H1 (cell line): ENCODE measurements at regions not wholly inside any gene's neighbourhood (a gene's known extent, or its start where the extent isn't known, plus 50 kb on each side); places are given as distances from the start of the nearest gene placed in this dataset.
A peak's percentile ranks its signal among the peaks of the same experiment; 100 is the strongest.

Source experiments
- CTCF ChIA-PET: fragments of 300-600 bp; sonication (Branson Sonifier 250); formaldehyde crosslinking; loops from one replicate; lab custom pipeline; 2021; ENCODE audit not compliant: partially characterized antibody; lab: Charles Lee
- POLR2A ChIA-PET: fragments of 300-600 bp; sonication (Branson Sonifier 250); formaldehyde crosslinking; loops from one replicate; lab custom pipeline; 2021; ENCODE audit warnings: inconsistent platforms; ENCODE audit not compliant: partially characterized antibody; lab: Charles Lee
- DNase-seq, 2 experiments: peaks; one replicate each; pipeline versions ENCODE4 v3.0.0 to v3.0.0-alpha.2; 2010 to 2022; ENCODE audit warnings: low spot score in 2 of 2, low read depth in 1 of 2, mixed read lengths in 1 of 2
- FAIRE-seq: peaks from 2 replicates; lab custom pipeline; 2011; peaks lifted over from hg19 to GRCh38; lab: Jason Lieb, UNC
- H2AFZ ChIP-seq: 2 replicates; pipeline ENCODE4 v1.8.1; 2012; ENCODE audit warnings: low read length, inconsistent platforms
- H2AK5ac ChIP-seq: 2 replicates; pipeline ENCODE4 v1.6.1; 2013; ENCODE audit warnings: low read depth, low read length
- H2BK120ac ChIP-seq: replicated peaks from 2 replicates; pipeline ENCODE3; 2013; ENCODE audit warnings: low read depth, low read length, inconsistent platforms
- H2BK12ac ChIP-seq: 2 replicates; pipeline ENCODE4 v1.6.1; 2013; ENCODE audit warnings: low read depth, low read length
- H2BK15ac ChIP-seq: 2 replicates; pipeline ENCODE4 v1.6.1; 2013; ENCODE audit warnings: low read length
- H2BK20ac ChIP-seq: 2 replicates; pipeline ENCODE4 v1.6.1; 2013; ENCODE audit warnings: low read length
- H2BK5ac ChIP-seq: 2 replicates; pipeline ENCODE4 v1.6.1; 2013; ENCODE audit warnings: low read depth, low read length
- H3K14ac ChIP-seq: 2 replicates; pipeline ENCODE4 v1.6.1; 2013; ENCODE audit warnings: inconsistent platforms; ENCODE audit not compliant: insufficient read length
- H3K18ac ChIP-seq: 2 replicates; pipeline ENCODE4 v1.6.1; 2013; ENCODE audit warnings: low read length; ENCODE audit errors: extremely low read depth
- H3K23ac ChIP-seq: 2 replicates; pipeline ENCODE4 v1.6.1; 2013; ENCODE audit warnings: inconsistent platforms; ENCODE audit not compliant: insufficient read length
- H3K23me2 ChIP-seq: 2 replicates; pipeline ENCODE4 v1.6.1; 2013; ENCODE audit warnings: low read depth, low read length
- H3K27ac ChIP-seq: 2 replicates; pipeline ENCODE4 v1.6.1; 2011; ENCODE audit warnings: low read depth, low read length, inconsistent platforms
- H3K27me3 ChIP-seq, 4 experiments: replicated peaks in 1 of 4; 1 replicate in 1 of 4; 2 replicates in 3 of 4; pipeline versions ENCODE4 v1.6.1 to v1.8.1; 2011 to 2013; ENCODE audit warnings: low read length in 3 of 4, mild to moderate bottlenecking in 3 of 4, inconsistent platforms in 2 of 4, mixed read lengths in 2 of 4, moderate library complexity in 1 of 4; ENCODE audit not compliant: control insufficient read depth in 3 of 4, insufficient read depth in 3 of 4; ENCODE audit errors: extremely low read depth in 1 of 4
- H3K36me3 ChIP-seq, 4 experiments: 2 replicates each; pipeline versions ENCODE4 v1.6.1 to v1.8.1; 2011 to 2013; ENCODE audit warnings: mild to moderate bottlenecking in 4 of 4, low read length in 3 of 4, moderate library complexity in 2 of 4, control low read depth in 1 of 4, inconsistent platforms in 1 of 4; ENCODE audit not compliant: insufficient read depth in 4 of 4, control insufficient read depth in 2 of 4
- H3K4ac ChIP-seq: replicated peaks from 2 replicates; pipeline ENCODE3; 2013; ENCODE audit warnings: low read length, low read depth, mixed read lengths, inconsistent platforms; ENCODE audit not compliant: insufficient read length
- H3K4me1 ChIP-seq, 4 experiments: replicated peaks in 1 of 4; 1 replicate in 1 of 4; 2 replicates in 3 of 4; pipeline versions ENCODE4 v1.6.1 to v1.8.1; 2011 to 2013; ENCODE audit warnings: low read length in 3 of 4, inconsistent platforms in 2 of 4, mixed read lengths in 1 of 4; ENCODE audit not compliant: insufficient read depth in 4 of 4, control insufficient read depth in 3 of 4
- H3K4me2 ChIP-seq, 2 experiments: 2 replicates each; pipeline versions ENCODE4 v1.6.1 to v1.8.1; 2011 to 2013; ENCODE audit warnings: low read depth in 2 of 2, low read length in 2 of 2, control low read depth in 1 of 2, inconsistent platforms in 1 of 2, mild to moderate bottlenecking in 1 of 2; ENCODE audit not compliant: insufficient read depth in 1 of 2
- H3K4me3 ChIP-seq, 4 experiments: fragments of 200-600, 300-600 bp in 1 of 4; sonication (generic), shearing (Covaris generic), sonication (Bioruptor Twin) in 1 of 4; 2 replicates each; pipeline versions ENCODE4 v1.5.1 to v1.8.1; 2011 to 2016; ENCODE audit warnings: low read length in 4 of 4, low read depth in 3 of 4, control low read depth in 2 of 4, inconsistent platforms in 2 of 4, mild to moderate bottlenecking in 2 of 4, mixed read lengths in 1 of 4, moderate library complexity in 1 of 4; ENCODE audit not compliant: insufficient read depth in 2 of 4; ENCODE audit errors: extremely low read depth in 1 of 4
- H3K56ac ChIP-seq: replicated peaks from 2 replicates; pipeline ENCODE3; 2013; ENCODE audit warnings: low read depth, mild to moderate bottlenecking, mixed read lengths, low read length, inconsistent platforms; ENCODE audit not compliant: insufficient read length
- H3K79me1 ChIP-seq: 2 replicates; pipeline ENCODE4 v1.6.1; 2013; ENCODE audit warnings: low read depth, low read length, control low read depth
- H3K79me2 ChIP-seq, 2 experiments: 2 replicates each; pipeline versions ENCODE4 v1.6.1 to v1.8.1; 2012 to 2013; ENCODE audit warnings: low read length in 2 of 2, mild to moderate bottlenecking in 2 of 2, inconsistent platforms in 1 of 2; ENCODE audit not compliant: insufficient read depth in 2 of 2, control insufficient read depth in 1 of 2
- H3K9ac ChIP-seq, 4 experiments: replicated peaks in 1 of 4; 1 replicate in 1 of 4; 2 replicates in 3 of 4; pipeline versions ENCODE4 v1.6.1 to v1.8.1; 2011 to 2013; ENCODE audit warnings: low read depth in 3 of 4, low read length in 3 of 4, control low read depth in 2 of 4, mild to moderate bottlenecking in 2 of 4, moderate library complexity in 2 of 4, inconsistent platforms in 1 of 4; ENCODE audit errors: extremely low read depth in 1 of 4
- H3K9me3 ChIP-seq, 2 experiments: 2 replicates each; pipeline versions ENCODE4 v1.6.1 to v1.8.1; 2012 to 2013; ENCODE audit warnings: mild to moderate bottlenecking in 2 of 2, moderate library complexity in 2 of 2, control low read depth in 1 of 2, inconsistent platforms in 1 of 2, low read depth in 1 of 2, low read length in 1 of 2, mixed read lengths in 1 of 2; ENCODE audit not compliant: insufficient read depth in 2 of 2
- H4K20me1 ChIP-seq, 2 experiments: replicated peaks in 1 of 2; 2 replicates each; pipeline versions ENCODE3 to v1.8.1; 2011 to 2013; ENCODE audit warnings: inconsistent platforms in 2 of 2, low read length in 2 of 2, mild to moderate bottlenecking in 1 of 2; ENCODE audit not compliant: insufficient read depth in 2 of 2, control insufficient read depth in 1 of 2
- H4K5ac ChIP-seq: 2 replicates; pipeline ENCODE4 v1.6.1; 2013; ENCODE audit warnings: low read length, low read depth, mixed read lengths, inconsistent platforms; ENCODE audit not compliant: insufficient read length
- H4K8ac ChIP-seq: 2 replicates; pipeline ENCODE4 v1.8.0; 2013; ENCODE audit warnings: mild to moderate bottlenecking, moderate library complexity, low read length, inconsistent platforms; ENCODE audit not compliant: insufficient read depth; ENCODE audit errors: extremely low read depth
- H4K91ac ChIP-seq: replicated peaks from 2 replicates; pipeline ENCODE3; 2013; ENCODE audit warnings: low read length, mixed read lengths, inconsistent platforms; ENCODE audit not compliant: insufficient read length
- EGR1 ChIP-seq: IDR thresholded peaks from 2 replicates; pipeline ENCODE4 v1.6.1; 2011; ENCODE audit warnings: low read depth, low read length, borderline replicate concordance
- EP300 ChIP-seq, 2 experiments: IDR thresholded peaks; 1 replicate in 1 of 2; 2 replicates in 1 of 2; pipeline ENCODE4 v1.6.1; 2011 to 2012; ENCODE audit warnings: low read depth in 2 of 2, low read length in 2 of 2, mild to moderate bottlenecking in 2 of 2, borderline replicate concordance in 1 of 2, inconsistent platforms in 1 of 2, moderate library complexity in 1 of 2
- POU5F1 ChIP-seq: IDR thresholded peaks from 2 replicates; pipeline ENCODE4 v1.6.1; 2011; ENCODE audit warnings: low read depth, mild to moderate bottlenecking, low read length, moderate library complexity
- RAD21 ChIP-seq, 2 experiments: IDR thresholded peaks in 1 of 2; conservative IDR thresholded peaks in 1 of 2; 2 replicates each; pipeline ENCODE4 v1.6.1; 2011; ENCODE audit warnings: low read depth in 2 of 2, low read length in 2 of 2, improper control_type of control experiment in 1 of 2, inconsistent platforms in 1 of 2, mild to moderate bottlenecking in 1 of 2, moderate library complexity in 1 of 2
- RXRA ChIP-seq: IDR thresholded peaks from 2 replicates; pipeline ENCODE4 v1.6.1; 2011; ENCODE audit warnings: low read depth, mild to moderate bottlenecking, low read length, moderate library complexity; ENCODE audit not compliant: insufficient read depth
- SP4 ChIP-seq: IDR thresholded peaks from 2 replicates; pipeline ENCODE4 v1.6.1; 2012; ENCODE audit warnings: low read length, inconsistent platforms
- TCF12 ChIP-seq: IDR thresholded peaks from 2 replicates; pipeline ENCODE4 v1.6.1; 2011; ENCODE audit warnings: low read depth, mild to moderate bottlenecking, low read length
- YY1 ChIP-seq: IDR thresholded peaks from 2 replicates; pipeline ENCODE4 v1.6.1; 2011; ENCODE audit warnings: low read depth, mild to moderate bottlenecking, low read length
- WGBS, 2 experiments: shearing (Covaris generic) in 1 of 2; methylation state at CpG; one replicate each; pipeline versions ENCODE4 v1.1.6 to v1.1.7; 2013 to 2015; ENCODE audit warnings: low lambda C conversion rate in 2 of 2, mixed read lengths in 2 of 2, inconsistent platforms in 1 of 2, low coverage in 1 of 2, missing lambda C conversion rate in 1 of 2; ENCODE audit not compliant: insufficient replicate concordance in 2 of 2, insufficient coverage in 1 of 2, insufficient read length in 1 of 2; ENCODE audit errors: extremely low coverage in 1 of 2, missing lambda C conversion rate in 1 of 2; 5-methylcytosine and 5-hydroxymethylcytosine counted together
- TF ChIP-seq, protein P1 (sequence below), 3 experiments: IDR thresholded peaks; 1 replicate in 2 of 3; 2 replicates in 1 of 3; pipeline versions ENCODE4 v1.5.1 to v1.6.1; 2011; ENCODE audit warnings: low read length in 3 of 3, mild to moderate bottlenecking in 3 of 3, inconsistent platforms in 2 of 3, low read depth in 1 of 3, moderate library complexity in 1 of 3; ENCODE audit not compliant: insufficient read depth in 1 of 3; ENCODE audit errors: control extremely low read depth in 1 of 3

DNA sequence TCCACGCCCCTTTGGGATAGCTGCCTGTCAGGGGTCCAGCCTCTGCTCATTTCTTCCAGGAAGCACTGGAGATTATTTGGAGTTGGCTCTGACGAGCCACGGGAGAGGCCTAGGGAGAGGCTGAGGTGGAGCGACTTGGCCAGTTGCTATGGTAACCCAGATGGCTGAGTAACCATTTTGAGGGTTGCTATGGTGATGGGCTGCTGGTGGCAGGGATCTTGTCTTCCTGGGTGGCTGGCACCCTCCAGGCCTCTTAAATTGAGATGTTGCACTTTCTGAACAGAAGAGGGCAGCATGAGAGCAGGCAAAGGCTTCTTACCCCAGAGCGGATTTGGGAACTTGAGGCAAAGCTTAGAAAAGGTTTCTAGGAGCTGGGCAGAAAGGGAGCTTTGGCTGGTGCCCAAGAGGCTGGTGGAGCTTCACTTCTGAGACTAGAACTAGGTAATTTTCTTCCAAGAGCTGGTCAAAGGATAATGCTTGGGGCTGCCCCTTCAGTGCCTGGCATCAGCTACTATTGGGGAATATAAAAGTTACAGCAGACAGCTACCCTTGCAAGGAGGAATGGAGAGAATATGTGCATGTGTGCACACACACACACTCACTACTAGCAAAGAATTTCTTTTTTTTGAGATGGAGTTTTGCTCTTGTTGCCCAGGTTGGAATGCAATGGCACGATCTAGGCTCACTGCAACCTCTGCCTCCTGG lies 72.5 kb downstream of the NDUFS5 start:
- FAIRE-seq (peak; percentile 97), DNase-seq (peak; percentile 75 to 89)
- no peak overlapping the region for H4K5ac ChIP-seq
- H3K4me1 ChIP-seq: peaks cover 7 to 13% (median 12%) of the 10 kb centered on the region in 4 experiments
- no peak overlapping the region for H3K4ac ChIP-seq
- no peak overlapping the region for H2AK5ac ChIP-seq
- H3K23ac ChIP-seq: no peak overlapping the region
- ChIA-PET CTCF (interaction anchor here (0.6 to 8.3 kb wide), 77 partner anchors 9 to 1387 kb away, joined by 3 to 139 read pairs (median 4); partner anchors contain the start of genes MACF1 and NDUFS5), POLR2A (interaction anchor here (0.7 to 1.3 kb wide), 3 partner anchors 90 to 158 kb away, joined by 3 to 4 read pairs (median 4); no protein-coding TSS in a partner anchor)
- no peak overlapping the region for H3K56ac ChIP-seq
- no peaks in the 10 kb centered on the region for H3K36me3 ChIP-seq
- no peak overlapping the region for H2BK20ac ChIP-seq
- no peak overlapping the region for H3K18ac ChIP-seq
- H3K14ac ChIP-seq: no peak overlapping the region
- H3K23me2 ChIP-seq: no peaks in the 10 kb centered on the region; the same call in 1 of the 2 replicates
- H3K79me2 ChIP-seq: peaks cover 0 to 3% of the 10 kb centered on the region in 2 experiments; a peak in 1 of 4 replicates
- peak overlapping the region; percentile 21; the same call in 1 of the 2 replicates for H3K27ac ChIP-seq
- H3K4me3 ChIP-seq: no peak overlapping the region
- no peaks in the 10 kb centered on the region for H3K27me3 ChIP-seq
- H3K4me2 ChIP-seq: no peak overlapping the region
- H2BK120ac ChIP-seq: no peak overlapping the region
- H2BK5ac ChIP-seq: peak overlapping the region; percentile 28; the same call in 1 of the 2 replicates
- no peak overlapping the region for H2AFZ ChIP-seq
- no peaks in the 10 kb centered on the region for H3K9me3 ChIP-seq
- 18% methylated on average over 6 of the region's 6 CpGs; no CpG with 5 or more reads in 1 of the 2 experiments for WGBS, 2 experiments
- H4K20me1 ChIP-seq: no peaks in the 10 kb centered on the region
- H4K8ac ChIP-seq: no peak overlapping the region
- H2BK15ac ChIP-seq: no peak overlapping the region
- H4K91ac ChIP-seq: no peak overlapping the region
- H3K9ac ChIP-seq: no peak overlapping the region
- H3K79me1 ChIP-seq: no peaks in the 10 kb centered on the region
- H2BK12ac ChIP-seq: no peak overlapping the region
- TF ChIP-seq YY1 (peak; percentile 90), POU5F1 (no peak), RXRA (no peak), EP300 (IDR thresholded peaks at IDR 0.05; ENCODE audit: borderline replicate concordance in 1 of 2, low read depth in 2 of 2, low read length in 2 of 2) (peak in 1 of 2 experiments; percentile 39; a peak in 1 of 3 replicates), TCF12 (0 out of 2 replicates have a peak, but pooled peaks have one; percentile 29), SP4 (no peak), RAD21 (IDR thresholded peaks at IDR 0.05 in 1 of 2, conservative IDR thresholded peaks at IDR 0.05 in 1 of 2; ENCODE audit: low read depth in 2 of 2, low read length in 2 of 2) (peak; percentile 98 to 99), EGR1 (no peak)
- TF ChIP-seq, protein P1, sequence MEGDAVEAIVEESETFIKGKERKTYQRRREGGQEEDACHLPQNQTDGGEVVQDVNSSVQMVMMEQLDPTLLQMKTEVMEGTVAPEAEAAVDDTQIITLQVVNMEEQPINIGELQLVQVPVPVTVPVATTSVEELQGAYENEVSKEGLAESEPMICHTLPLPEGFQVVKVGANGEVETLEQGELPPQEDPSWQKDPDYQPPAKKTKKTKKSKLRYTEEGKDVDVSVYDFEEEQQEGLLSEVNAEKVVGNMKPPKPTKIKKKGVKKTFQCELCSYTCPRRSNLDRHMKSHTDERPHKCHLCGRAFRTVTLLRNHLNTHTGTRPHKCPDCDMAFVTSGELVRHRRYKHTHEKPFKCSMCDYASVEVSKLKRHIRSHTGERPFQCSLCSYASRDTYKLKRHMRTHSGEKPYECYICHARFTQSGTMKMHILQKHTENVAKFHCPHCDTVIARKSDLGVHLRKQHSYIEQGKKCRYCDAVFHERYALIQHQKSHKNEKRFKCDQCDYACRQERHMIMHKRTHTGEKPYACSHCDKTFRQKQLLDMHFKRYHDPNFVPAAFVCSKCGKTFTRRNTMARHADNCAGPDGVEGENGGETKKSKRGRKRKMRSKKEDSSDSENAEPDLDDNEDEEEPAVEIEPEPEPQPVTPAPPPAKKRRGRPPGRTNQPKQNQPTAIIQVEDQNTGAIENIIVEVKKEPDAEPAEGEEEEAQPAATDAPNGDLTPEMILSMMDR (IDR thresholded peaks at IDR 0.05; ENCODE audit: control extremely low read depth in 1 of 3, insufficient read depth in 1 of 3, low read depth in 1 of 3, low read length in 3 of 3): peak; percentile 40 to 88 (median 88)
